HG03520 (cell line): ENCODE measurements at regions not wholly inside any gene's neighbourhood (a gene's known extent, or its start where the extent isn't known, plus 50 kb on each side); places are given as distances from the start of the nearest gene placed in this dataset.
"Not testable (repeated sequence)": the region's sequence is repeated elsewhere in the genome, so short reads cannot be mapped to it uniquely, and the experiment has no call there.

ENCODE experiments used
- ATAC-seq: cut with Tn5 transposase; IDR thresholded peaks from one replicate; pipeline ENCODE4 v1.9.1; 2021; ENCODE audit warnings: mild to moderate bottlenecking, moderate library complexity; ENCODE audit not compliant: unreplicated experiment

DNA sequence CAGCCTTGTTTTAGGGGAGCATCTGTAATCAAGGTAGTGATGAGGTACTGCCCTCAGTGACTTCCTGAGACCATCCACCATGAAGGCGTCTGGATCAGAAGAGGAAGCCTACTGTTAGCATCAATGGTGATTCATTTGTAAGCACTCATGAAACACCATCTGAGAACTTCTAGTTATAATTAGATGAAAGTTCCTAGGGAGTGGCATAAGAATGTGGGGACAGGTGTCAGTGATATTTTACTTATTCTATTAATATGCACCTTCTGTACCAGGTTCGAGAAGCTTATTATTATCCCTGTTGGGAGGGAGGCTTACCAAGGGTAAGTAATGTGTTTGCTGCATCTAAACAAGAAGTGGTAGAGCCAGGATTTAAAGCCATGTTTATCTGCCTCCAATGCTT is 295.8 kb upstream of the TBL1XR1 start:
- no peak for ATAC-seq

DNA sequence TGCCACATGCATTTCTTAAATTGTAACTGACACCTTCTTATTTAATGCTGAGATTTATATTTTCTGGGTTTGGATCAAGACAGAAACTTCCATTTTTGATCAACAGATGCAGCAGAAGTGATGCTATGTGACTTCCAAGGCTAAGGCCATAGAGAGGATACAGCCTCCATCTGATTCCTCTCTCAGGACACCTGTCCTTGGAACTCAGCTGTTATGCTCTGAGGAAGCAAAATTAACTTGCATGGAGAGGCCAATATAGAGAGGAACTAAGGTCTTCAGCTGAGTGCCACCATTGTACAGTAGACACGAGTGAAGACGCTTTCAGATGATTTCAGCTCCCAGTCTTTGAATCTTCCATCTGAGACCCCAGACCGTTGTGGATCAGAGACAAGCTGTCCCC is 296.9 kb upstream of the TBL1XR1 start:
- ATAC-seq = no peak

DNA sequence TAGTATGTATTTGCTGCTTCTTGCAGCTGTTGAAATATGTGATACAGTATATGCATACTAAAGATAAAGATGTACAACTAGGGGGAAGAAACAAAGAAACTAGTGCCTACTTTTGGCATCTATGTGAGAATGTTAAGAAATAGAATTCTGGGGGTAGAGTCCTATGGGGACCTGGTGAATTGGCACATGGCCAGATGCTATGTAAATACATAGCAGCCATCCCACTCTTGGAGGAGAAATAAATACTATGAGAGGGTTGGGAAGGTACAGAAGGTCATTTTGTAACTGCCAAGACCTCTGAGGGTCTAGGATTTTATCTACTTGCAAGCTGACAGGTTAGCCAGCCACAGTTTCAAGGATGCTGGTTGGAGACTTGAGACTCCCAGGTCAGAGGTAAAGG is 298.3 kb upstream of the TBL1XR1 start:
- no peak for ATAC-seq

DNA sequence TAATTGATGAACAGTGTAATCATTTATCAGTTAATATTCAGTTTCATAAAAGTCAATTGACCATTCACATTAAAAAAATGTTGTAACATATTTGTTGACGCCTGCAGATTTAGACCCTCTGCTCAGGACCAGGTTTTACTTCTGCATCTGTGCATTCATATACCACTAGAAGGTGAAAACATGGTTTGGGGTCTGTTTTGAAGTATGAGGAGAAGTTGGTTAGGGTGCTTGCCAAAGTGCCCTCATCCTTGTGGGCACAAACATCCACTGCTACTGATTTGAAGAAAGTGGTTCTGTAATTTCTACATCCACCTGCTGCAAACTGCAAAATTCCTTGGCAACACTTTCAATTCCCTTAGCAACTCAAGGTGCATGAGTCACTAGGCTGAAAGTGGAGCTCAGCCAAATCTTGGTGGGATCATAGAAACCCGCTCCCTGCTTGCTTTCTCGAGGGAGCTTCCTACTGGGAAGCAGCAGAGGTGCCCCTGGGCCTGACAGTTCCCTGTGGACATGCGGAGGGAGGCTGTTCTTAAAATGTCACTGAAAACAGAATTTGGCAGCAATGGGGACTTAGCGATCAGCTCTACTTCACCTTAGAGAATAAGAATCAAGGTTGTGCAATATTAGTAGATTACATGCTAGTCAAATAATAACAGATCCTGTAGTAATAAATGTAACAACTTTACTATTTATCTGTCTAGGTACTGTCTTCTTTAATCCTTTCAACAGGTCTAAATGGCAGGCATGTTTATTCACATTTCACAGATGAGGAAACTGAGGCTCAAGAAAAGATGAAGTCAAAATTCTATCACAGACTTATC is 301.0 kb upstream of the TBL1XR1 start:
- ATAC-seq = no peak

DNA sequence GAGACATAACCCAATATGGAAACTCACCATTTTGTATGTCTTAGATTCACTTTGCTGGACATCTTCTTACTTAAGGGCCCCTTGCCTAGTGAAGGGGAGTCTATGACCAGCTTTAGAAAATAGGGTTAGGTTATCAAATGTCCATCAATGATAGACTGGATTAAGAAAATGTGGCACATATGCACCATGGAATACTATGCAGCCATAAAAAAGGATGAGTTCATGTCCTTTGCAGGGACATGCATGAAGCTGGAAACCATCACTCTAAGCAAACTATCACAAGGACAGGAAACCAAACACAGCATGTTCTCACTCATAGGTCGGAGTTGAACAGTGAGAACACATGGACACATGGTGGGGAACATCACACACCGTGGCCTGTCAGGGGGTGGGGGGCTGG is 301.8 kb upstream of the TBL1XR1 start:
- not testable (repeated sequence) for ATAC-seq

DNA sequence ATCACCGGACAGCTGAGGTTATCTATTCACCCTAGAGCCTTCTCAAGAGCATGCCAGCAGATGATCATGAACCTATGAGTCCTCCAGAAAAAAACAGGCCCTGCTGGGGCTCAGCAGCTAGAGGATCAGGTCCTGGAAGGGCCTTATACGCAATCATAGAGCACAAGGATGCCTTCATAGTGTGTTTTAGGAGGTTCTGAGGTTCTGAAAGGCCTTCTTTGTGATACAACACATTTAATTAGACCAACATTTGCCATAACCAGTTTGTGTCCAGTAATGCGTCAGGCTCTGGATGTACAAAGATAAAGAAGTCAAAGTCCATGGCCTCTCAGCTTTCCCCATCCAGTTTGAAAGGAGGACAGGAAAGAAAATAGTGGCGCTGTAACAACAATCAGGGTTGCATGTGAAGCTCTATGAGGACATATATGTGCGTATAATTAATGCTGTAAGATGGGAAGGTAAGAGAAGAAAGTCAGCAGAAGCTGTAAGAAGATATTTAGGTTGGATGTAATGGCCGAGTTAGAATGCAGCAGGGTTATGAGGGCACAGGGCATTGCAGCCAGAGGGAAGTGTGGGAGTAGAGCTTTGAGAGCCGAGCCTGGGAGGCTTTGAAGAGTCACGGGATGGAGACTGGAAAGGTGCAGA is 302.6 kb upstream of the TBL1XR1 start:
- ATAC-seq = no peak

DNA sequence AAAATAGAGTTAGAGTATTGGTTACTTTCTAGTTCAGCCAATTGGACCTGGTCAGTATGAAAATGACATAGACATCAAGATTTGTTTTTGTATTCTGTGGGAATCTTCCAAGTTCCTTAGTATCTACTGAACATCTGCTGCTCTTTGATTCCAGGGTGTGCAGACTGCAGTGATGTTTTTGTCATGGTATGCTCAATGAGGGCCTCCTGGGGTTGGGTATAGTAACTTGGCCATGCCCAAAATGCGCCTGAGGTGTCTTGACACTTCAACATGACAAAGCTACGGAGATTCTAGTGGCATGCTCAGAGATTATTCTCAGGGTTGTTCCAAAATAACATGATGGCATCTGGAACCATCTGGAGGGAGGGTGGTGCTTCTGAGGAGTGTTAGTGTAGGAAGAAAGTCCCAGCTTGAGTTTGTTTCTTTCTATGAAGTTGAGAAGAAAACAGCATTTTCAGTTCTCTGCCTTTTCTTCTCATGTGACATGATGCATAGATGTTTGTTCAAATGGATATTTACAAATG is 313.5 kb upstream of the TBL1XR1 start:
- ATAC-seq = no peak

DNA sequence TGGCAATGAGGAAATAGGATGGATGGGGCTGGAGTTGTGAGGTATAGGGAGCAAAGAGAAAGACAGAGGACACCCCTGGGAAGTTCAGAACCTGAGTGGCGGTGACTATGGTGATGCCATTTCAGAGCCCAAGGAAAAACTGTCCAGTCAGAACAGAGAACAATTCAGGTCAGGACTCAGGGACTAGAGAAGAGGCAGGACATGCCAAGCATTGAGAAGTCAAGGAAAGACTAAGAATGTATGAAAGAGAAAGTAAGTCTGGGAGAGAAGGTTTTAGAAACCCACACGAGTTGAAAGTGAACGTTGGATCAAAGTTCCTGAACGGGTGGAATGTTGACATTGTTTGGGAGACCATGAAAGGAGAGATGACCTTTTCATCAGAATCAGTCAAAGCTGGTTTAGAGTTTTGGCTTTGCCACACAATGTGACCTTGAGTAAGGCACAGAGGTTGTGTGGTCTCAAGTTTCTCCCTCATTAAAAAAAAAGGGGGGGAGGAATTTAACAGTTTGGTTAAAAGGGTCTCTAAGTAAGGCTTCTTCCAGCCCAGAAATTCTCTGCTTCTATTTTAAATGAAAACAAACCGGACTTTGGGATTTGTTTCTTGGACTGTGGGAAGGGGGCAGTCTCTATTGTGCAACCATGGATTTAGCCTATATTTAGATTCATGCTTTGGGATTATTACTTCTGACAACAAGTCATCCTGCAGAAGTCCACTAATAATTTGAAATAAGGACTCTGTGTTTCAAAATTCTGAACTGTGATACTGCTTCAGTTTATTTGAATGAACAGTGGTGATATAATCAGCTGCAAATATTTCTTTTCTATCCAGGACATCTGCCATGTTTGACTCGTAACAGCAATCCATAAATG is 315.9 kb upstream of the TBL1XR1 start:
- ATAC-seq = no peak

DNA sequence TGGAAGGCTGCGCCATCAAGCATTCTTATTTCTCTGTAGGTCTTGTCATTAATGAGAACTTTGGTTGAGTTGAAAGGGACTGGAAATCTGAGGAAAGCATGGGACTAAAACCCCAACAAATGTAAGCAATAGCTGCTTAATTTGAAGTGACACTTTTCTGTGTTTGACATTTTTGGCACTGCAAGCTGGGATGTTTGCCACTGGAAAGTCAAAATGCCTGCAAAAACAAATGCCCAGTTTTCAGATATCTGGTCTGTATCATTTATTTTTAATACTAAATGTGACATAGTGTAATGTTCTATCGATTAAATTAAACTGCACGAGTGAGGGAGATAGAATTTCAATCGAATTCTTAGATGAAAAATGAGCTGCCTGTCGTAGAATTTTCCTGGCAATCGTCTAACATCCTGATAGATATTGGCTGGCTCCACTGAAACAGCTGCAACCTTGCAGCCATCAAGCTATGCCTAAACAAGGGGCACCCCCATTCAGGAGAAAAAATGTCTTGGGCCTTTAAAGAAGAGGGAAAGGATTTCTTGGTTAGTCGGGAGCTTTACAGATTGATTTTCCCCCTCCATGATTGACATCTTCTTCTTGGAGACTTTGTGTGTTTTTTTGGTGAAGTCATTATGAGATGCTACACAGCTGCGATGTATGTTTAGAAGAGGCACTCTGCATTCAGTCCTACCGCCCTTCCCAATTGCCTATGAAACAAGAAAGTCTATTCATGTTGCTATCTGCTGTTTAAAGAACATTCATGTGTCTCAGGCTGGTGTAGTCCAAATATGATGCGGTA is 316.7 kb upstream of the TBL1XR1 start:
- ATAC-seq = no peak

DNA sequence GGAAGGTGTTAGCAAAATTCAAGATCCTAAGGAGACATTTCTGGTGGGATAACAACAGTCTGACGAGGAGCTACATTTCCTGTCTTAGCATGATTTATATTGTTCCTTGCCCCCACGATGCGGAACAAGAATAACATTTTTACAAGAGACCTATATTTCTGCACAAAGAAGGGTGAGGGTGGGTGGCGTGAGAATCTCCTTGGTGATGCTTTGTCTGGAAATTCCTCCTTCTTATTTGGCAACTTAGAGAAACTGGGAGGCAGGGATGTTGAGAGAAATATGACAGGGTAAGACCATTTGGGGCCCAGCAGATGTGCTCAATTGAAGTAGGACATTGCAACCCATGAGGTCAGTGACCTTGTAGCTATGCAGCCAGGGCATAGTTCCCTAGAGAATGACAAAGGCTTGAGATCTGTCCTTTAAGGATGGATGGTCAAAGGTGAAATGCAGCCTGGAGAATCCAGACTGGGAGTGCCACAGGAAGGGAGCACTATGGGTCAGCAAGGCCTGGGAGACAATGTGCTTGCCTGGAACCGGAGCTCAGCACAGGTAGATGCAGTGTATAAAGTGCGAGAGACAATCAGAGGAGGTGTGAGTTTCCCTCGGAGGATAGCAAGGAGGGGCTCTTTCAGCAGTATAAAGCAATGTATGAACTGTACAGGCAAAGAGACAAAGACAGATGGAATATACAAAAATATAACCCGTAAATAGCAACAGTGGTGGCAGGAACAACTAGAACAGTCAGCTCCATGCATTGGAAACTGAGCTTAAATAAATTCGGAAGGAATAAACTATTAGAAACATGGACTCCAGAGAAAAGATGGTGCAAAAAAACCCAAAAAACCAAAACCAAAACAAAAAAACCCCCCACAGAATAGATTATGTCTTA is 317.6 kb upstream of the TBL1XR1 start:
- no peak for ATAC-seq

DNA sequence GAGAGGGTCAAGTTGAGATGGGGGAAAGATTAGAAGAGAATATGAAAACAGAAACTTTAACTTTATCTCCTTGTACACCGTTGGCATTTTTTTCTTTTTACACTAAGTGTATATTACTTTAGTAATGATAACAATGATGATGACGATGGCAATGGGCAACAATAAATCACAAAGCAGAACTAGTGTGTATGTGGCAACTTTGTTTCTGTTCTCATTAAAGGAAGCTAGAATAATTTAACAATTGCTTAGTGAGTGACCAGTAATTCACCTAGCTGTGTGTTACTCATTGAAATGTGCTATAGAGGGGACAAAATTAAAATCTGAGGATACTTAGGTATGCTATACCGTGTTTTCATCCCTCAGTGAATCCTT is 318.5 kb upstream of the TBL1XR1 start:
- no peak for ATAC-seq

DNA sequence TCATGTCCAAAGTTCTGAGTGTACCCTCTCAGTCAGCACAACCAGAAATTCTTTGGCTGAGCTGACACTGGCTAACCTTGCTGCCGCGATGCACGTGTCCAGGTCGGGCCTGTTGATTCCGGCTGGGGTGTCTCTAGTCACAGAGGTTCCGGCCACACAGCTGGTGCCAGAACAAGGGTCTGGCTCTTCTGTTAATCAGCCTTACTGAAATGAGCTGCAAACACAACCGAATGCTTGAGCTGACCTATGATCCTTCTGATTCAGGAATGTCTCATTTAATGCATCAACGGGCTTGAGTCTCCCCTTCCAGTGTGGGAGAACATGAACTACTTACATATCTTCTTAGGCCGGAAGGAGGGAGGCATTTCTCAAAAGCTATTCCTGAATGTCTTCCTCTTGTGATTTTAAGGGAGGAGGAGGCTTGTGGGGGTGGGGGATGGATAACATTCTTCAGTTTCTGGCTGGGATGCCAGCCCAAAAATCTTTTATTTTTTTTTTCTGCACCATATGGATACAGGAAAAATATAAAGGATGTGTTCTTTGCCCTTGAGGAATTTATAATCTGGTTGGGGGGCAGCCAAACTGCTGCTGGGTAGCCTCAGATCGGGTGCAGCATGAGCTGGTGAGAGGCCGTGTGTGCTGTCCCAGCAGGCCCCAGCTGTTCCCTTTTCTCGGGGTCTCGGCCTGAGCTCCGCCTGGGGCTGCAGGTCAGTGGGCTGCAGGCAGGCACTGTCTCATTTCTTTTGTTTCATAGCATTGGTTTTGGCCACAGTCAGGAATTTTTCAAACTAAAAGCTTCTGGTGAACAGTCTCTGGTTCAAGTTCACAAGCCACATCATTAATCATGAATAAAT is 319.1 kb upstream of the TBL1XR1 start:
- ATAC-seq = no peak

DNA sequence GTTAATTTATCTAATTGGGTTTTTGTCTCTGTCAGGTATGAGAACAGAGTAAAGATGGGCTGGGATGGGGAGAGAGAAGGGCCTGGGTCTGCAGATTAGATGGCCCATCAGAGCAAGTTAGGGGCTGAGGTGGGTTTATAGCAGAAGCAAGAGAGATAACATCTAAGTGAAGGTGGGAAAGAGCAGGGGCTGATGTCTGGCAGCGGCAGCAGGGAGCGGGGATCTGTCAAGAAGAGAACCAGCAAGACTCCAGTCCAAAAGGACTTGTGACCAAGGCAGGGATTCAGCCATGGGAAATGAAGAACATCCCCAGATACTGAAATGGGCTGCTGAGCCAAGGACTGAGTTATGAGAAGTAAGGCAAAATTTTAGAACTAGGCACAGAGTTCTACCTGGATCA is 320.6 kb upstream of the TBL1XR1 start:
- no peak for ATAC-seq

DNA sequence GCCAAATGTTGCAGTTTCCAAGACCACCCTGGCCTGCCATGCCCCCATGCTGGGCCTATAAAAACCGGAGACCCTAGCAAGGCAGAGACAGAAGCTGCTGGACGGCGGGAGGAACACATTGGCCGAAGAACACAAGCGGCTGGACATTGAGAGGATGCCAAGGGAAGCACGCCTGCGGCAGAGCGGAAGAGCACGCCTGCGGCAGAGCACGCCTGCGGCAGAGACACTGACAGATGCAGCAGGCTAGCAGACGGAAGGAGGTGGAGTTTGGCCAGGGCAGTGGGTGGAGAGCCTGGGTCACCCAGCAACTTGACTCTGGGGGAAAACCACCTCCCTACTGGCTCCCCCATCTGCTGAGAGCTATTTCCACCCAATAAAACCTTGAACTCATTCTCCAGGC is 322.3 kb upstream of the TBL1XR1 start:
- ATAC-seq = no peak

DNA sequence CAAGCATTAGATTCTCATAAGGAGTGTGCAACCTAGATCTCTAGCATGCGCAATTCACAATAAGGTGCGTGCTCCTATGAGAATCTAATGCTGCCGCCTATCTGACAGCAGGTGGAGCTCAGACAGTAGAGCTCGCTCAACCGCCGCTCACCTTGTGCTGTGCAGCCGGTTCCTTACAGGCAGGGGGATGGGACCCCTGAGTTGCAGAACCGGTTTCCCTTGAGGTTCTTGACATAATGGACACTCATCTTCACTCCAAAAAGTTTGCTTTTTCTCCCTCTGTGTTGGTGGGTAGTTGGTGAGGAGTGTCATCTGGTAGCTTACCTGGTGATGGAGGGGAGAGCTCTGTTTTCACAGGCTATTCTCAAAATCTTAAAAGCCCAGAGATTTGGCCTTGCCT is 324.0 kb upstream of the TBL1XR1 start:
- no peak for ATAC-seq

DNA sequence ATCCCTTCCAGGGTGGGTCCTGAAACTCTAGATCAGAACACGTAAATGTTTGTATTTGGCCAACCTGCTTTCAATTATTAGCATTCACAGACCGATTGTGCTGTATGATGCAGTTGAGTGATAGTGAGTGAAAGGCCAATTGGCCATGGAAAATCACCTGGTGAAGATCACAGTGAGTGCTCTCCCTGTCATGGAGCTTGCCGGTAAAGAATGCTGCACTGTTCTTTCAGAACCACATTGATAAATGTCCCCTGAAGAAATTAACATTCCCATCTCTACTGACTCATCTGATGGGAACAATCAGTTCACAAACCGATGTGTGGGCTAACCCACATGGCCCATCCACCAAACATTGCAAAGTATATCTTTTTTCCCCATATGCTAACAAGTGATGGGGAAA is 324.8 kb upstream of the TBL1XR1 start:
- no peak for ATAC-seq

DNA sequence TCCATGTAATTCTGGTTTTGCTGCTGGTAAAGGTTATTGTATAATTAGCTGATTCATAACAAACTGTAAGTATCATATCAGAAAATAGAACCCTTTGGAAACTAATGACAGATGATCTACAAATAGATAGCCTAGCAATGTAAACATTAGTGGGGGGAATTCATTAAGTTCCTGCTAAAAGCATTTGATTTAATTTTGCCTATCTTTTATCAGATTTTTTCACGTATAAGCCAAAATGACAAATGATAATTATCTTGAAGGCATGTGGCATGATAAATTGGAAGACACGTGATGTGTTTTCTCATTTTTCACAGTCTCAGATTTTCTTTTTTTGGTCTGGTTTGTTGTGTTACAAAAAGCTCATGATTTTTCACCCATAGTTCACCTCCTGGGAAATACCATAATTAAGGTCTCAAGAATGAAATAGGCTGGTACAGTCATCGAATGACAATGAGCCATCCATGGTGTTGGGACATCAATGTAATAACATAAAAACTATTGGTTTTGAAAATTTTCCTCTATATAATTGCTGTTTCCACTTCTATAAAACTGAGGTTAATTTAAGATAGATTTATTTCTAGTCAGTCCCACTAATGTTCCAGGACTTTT is 325.9 kb upstream of the TBL1XR1 start:
- no peak for ATAC-seq

DNA sequence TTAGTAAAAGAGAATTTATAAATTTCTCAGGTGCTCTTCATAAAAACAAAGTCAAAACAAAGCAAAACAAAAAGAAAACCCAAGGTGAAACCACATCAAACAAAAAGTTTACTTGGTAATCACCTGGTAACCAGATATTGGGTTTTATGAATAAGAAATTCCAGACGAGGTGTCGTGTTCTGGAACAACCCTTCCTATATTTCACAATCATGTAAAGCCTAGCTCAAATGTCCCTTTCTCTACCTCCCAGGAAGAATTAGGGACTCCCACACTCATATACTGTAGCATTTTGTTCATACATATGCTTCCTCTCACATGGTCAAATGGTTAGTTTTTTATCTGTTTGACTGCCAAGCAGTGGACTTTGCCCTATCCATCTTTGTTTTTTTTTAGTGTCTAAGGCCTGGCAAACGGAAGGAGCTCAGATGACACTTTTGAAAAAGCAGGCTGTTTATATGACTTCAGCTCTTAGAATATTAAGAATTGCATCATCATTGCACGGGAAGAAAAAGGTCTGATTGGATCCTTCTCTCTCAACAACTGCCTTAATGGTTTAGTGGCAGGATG is 326.7 kb upstream of the TBL1XR1 start:
- no peak for ATAC-seq
